ENCODE measurements at regions not wholly inside any gene's neighbourhood (a gene's known extent, or its start where the extent isn't known, plus 50 kb on each side); places are given as distances from the start of the nearest gene placed in this dataset.

DNA sequence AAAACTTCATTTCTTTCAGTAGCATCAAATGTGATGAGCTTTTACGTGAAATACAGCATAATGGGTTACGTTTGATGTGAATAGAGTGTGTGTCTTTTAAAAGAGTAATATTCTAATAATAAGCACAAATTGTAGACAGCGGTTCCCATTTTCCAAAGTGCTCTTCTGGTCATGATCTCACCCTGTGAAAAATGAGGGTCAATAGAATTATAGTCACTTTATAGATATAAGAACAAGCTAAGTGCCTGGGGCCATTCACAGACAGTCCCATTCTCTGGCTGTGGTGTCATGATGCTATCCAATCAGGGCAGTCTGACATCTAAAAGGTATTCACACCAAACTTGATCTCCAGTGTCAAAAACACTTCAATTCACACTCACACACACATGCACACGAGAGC is 830.8 kb upstream of the AUTS2 start:
- no peaks in the 10 kb centered on the region for H4K20me1 ChIP-seq (ENCODE audit: insufficient read depth, low read length)
- TF ChIP-seq NFE2L2 (IDR thresholded peaks at IDR 0.05; ENCODE audit: low read depth, low read length), result no peak
- TF ChIP-seq, protein P1, sequence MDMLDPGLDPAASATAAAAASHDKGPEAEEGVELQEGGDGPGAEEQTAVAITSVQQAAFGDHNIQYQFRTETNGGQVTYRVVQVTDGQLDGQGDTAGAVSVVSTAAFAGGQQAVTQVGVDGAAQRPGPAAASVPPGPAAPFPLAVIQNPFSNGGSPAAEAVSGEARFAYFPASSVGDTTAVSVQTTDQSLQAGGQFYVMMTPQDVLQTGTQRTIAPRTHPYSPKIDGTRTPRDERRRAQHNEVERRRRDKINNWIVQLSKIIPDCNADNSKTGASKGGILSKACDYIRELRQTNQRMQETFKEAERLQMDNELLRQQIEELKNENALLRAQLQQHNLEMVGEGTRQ (IDR thresholded peaks at IDR 0.05; ENCODE audit: low read depth, low read length), result no peak
- no peak for TF ChIP-seq SMC3 (IDR thresholded peaks at IDR 0.05; ENCODE audit: low read depth, low read length)
- no peak for TF ChIP-seq RFX5 (IDR thresholded peaks at IDR 0.05; ENCODE audit: low read depth, low read length)
- TF ChIP-seq FOS (IDR thresholded peaks at IDR 0.05; ENCODE audit: low read depth, low read length), result no peak
- no peak for TF ChIP-seq POLR2A (IDR thresholded peaks at IDR 0.05; ENCODE audit: low read depth, low read length)
- no peak for TF ChIP-seq RCOR1 (IDR thresholded peaks at IDR 0.05; ENCODE audit: insufficient replicate concordance, low read length)
- no peak for TF ChIP-seq MXI1 (IDR thresholded peaks at IDR 0.05; ENCODE audit: borderline replicate concordance, low read depth, low read length)
- no peak for TF ChIP-seq CHD1 (IDR thresholded peaks at IDR 0.05; ENCODE audit: low read depth, low read length)
- H3K36me3 ChIP-seq (ENCODE audit: control insufficient read depth, insufficient read depth, low read length), result no peaks in the 10 kb centered on the region
- dilution Hi-C loops (cut with HindIII; ENCODE audit: low sequenced_read_pairs, unreplicated experiment) (no loop called here), intact Hi-C loops (cut with micrococcal nuclease) (no loop called here), in situ Hi-C loops (cut with MboI; ENCODE audit: low sequenced_read_pairs) (no loop called here)
- no TSS peak for BruUV-seq (replicated peaks)
- H3K56ac ChIP-seq (ENCODE audit: extremely low read depth, insufficient read depth, low read length), result no peak overlapping the region
- no peak overlapping the region for H3K9ac ChIP-seq (ENCODE audit: low read depth, low read length)
- no peak overlapping the region for H3K4me2 ChIP-seq (ENCODE audit: low read depth, low read length)
- H4K5ac ChIP-seq (ENCODE audit: low read depth, low read length), result no peak overlapping the region
- H2AK5ac ChIP-seq (ENCODE audit: low read depth, low read length), result no peak overlapping the region
- peaks cover 2% of the 10 kb centered on the region; the same call in 1 of the 2 replicates for H3K9me3 ChIP-seq (ENCODE audit: control insufficient read depth, insufficient read depth, low read length)
- H3K4me1 ChIP-seq (ENCODE audit: control insufficient read depth, insufficient read depth, low read length), result no peaks in the 10 kb centered on the region
- CTCF ChIA-PET, result no interaction called here
- no peak overlapping the region for H3K27ac ChIP-seq (ENCODE audit: insufficient read depth, low read length)
- no CpG with 5 or more reads among the region's 4 CpGs for WGBS, 2 experiments (ENCODE audit: extremely low coverage in 2 of 2, insufficient read length in 1 of 2)
- H2BK120ac ChIP-seq (ENCODE audit: low read depth, low read length), result no peak overlapping the region
- H3K4ac ChIP-seq (ENCODE audit: low read depth, low read length), result no peak overlapping the region
- H3K23ac ChIP-seq (ENCODE audit: low read depth, low read length), result no peak overlapping the region
- POLR2A ChIA-PET (ENCODE audit: unreplicated experiment), result no interaction called here
- no peak overlapping the region for H3K18ac ChIP-seq (ENCODE audit: low read depth, low read length)
- ATAC-seq (ENCODE audit: low read depth), result no peak
- H4K8ac ChIP-seq (ENCODE audit: low read depth in 2 of 2, low read length in 2 of 2), result no peak overlapping the region
- no peak overlapping the region for H3K4me3 ChIP-seq (ENCODE audit: insufficient read depth, low read depth, low read length)
- no peak overlapping the region for H2BK5ac ChIP-seq (ENCODE audit: low read depth, low read length, poor library complexity, severe bottlenecking)
- H2BK20ac ChIP-seq (ENCODE audit: low read depth, low read length), result no peak overlapping the region
- H3K9me1 ChIP-seq (ENCODE audit: insufficient read depth, low read length), result no peaks in the 10 kb centered on the region
- no peaks in the 10 kb centered on the region for H3K27me3 ChIP-seq (ENCODE audit: control insufficient read depth, insufficient read depth, low read length)
- H2AK9ac ChIP-seq (replicated peaks; ENCODE audit: low read depth, low read length, poor library complexity), result no peak overlapping the region
- no peak overlapping the region for H4K91ac ChIP-seq (ENCODE audit: insufficient read depth, low read depth, low read length)
- H3K14ac ChIP-seq (replicated peaks; ENCODE audit: low read depth, low read length), result no peak overlapping the region
- H2AFZ ChIP-seq (replicated peaks; ENCODE audit: low read length, poor library complexity), result no peak overlapping the region
- H2BK15ac ChIP-seq (ENCODE audit: low read depth, low read length), result no peak overlapping the region
- no peak for DNase-seq
- H3K79me1 ChIP-seq (ENCODE audit: low read depth in 1 of 2, low read length in 2 of 2), result no peaks in the 10 kb centered on the region

All from IMR-90 (cell line).